Skin of body (tissue), 1 donor: ENCODE measurements at regions not wholly inside any gene's neighbourhood (a gene's known extent, or its start where the extent isn't known, plus 50 kb on each side); places are given as distances from the start of the nearest gene placed in this dataset.

ENCODE experiments used
- DNase-seq: peaks from one replicate; lab custom pipeline; 2025; lab: John Stamatoyannopoulos, UW

DNA sequence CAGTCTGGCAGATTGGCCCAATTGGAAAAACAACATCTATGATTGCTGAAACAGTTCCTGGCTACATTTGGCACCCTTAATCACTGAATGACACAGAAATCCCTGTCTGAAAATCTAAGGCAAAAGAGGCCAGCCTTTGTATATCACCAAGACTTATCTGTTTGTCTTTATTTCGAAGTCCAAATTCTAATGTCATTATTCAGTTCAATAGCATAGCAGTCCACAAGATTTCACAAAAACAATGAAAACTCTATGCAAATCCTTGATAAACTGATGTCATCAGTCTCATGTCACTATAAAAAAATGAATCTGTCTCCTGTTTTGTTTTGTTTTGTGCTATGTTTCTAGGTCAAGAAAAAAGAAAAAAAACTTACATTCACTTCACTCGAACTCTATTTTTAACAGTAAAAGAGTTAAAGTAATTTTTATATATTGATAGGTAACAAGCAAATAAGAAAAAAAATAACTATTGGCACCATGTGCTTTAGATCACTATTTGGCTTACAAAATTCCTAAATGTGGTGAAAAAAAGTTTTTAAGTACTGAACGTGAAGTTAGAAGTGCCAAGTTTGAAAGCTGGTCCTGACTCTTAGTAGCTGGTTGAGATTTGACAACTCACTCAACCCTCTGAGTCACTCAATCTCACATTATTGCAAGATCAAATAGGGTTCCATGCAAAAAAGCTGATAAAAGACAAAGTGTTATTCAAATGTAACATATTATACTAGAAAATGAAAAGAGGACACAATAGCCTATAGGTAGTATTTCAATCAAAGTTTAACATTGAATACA lies 359.3 kb downstream of the IRS1 start:
- no peak for DNase-seq

DNA sequence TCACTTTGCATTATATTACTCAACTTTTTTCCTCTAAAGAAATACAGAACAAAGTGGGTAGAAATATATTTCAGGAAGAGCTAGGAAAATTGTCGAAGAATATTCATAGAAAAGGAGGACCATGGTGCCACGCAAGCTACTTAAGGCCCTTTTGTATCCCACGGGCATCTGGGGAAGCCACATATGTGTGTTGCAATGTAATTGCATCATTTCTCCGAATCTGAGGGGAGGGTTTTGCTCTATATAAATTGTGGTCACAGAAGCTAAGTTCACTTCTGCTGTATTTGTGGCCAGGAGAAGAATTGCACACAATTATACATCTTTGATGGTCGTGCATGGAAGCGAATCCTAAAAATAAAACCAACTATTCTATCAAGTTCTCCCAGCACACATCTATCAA lies 360.3 kb downstream of the IRS1 start:
- DNase-seq = no peak

- DNase-seq = peak; percentile 5
Measured at GRCh38 chr2:226435146-226435545, 364.5 kb downstream of the IRS1 start.

GRCh38 chr2:226434702-226435101 lies 364.9 kb downstream of the IRS1 start:
- DNase-seq = no peak

DNA sequence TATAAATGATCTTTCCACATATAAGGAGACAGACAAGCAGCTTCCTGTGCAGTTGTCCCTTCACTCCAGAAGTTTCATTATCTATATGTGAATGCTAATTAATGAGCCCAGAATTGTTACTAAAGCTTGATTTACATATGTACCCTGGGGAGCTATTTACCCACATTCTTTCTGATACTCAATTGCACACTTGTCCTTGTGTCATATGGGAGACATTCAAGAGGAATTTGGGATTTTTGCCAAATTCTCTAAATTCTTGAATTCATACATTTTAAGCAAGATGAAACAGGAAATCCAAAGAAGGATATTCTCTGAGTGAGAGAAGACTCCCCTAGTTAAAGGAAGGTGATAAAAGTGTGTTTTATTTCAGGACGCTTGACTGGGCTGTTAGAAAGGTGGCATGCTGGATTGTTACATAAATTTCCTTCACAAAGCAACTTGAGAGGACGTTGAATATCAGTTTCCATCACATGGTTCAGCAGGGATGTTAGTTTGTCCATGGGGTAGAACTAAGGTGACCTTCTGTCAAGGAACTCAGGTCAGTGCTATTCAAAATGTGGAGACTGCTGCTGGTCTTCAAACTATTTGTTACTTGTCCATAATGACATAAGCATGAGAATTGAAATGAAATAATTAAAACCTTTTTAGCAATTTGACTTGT lies 368.2 kb downstream of the IRS1 start:
- DNase-seq = peak; percentile 33

DNA sequence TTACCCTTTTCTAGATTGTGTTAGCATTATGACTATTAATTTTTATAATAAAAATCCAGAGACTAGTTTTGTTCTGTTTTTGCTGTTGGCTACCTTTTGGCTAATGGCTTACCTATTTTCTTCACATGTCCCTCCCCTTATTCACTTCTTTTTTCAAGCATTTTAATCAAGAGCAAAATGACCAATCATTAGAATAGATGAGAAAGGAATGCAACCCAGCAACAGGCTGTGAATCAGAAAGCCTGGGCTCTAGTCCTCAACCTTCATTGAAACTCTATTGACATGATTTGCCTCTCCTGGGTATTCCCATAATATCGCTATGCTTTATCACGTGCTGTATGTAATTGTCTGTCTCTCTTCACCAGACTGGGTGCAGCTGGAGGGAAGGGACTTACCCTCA lies 370.1 kb downstream of the IRS1 start:
- DNase-seq = no peak

DNA sequence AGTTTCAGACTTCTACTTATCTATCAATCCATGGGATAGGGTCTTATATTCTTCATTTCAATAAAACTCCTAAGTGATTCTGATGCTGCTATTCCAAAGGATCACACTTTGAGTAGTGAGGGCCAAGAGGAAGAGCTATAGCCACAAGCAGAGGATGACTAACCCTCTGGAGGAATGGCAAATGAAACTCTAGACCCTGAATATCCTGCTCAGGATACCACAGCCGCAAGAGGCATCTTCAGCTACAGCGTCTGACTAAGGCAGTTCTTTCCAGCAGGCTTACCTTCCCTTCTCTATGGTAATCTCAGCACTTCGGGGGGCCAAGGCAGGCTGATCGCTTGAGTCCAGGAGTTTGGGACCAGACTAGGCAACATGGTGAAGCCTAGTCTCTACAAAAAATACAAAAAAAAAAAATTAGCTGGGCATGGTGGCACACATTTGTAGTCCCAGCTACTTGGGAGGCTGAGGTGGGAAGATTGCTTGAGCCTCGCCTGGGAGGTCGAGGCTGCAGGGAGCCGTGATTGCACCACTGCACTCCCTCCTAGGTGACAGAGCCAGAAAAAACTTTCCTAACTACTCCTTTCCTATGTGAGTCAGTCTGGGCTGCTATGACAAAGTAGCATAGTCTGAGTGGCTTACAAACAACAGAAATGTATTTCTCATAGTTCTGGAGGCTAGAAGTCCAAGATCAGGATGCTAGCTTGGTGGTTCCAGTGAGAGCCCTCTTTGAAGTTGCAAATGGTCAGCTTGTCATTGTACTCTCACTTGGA lies 371.9 kb downstream of the IRS1 start:
- DNase-seq = no peak

DNA sequence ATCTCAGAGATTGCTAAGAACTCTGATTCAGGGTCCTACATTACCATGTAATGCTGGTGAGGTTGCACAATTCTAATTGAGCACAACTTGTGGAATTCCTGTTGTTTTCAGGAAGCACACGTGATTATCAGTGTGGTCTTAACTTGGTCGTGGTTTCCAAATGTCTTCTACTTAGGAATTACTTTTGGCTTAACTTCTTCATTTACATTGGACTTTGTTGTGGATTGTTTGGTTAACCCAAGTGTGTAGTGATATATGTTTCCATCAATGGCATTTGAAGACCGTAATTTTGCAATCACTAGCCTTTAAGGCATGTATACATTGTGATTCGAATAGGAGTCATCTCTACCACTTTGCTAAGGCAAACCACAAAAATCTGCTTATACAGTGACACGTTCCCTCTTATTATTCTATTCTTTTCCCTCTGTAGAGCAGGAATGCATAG lies 373.3 kb downstream of the IRS1 start:
- DNase-seq = no peak

GRCh38 chr2:226424971-226425370 lies 374.6 kb downstream of the IRS1 start:
- DNase-seq = no peak

DNA sequence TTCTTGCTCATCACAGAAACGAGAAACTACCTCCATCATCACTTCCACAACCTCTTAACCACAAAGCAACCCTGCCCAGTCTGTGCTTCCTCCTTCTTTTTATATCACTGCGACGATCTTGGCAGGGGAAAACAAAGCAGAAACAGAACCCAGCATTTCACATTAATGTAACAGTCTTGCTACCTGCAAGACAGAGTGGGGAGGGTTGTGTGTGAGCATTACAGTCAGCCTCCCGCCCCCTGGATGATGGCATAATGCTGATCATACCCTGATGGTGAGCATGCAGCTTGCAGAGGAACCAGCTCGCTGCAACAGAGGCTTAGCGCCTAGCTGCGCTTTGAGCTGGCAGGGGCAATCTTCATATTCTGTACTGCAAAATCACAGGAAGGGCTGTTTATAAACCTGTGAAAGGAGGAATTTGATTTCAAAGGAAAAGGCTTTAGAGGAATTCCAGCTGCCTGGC lies 376.1 kb downstream of the IRS1 start:
- DNase-seq = no peak

DNA sequence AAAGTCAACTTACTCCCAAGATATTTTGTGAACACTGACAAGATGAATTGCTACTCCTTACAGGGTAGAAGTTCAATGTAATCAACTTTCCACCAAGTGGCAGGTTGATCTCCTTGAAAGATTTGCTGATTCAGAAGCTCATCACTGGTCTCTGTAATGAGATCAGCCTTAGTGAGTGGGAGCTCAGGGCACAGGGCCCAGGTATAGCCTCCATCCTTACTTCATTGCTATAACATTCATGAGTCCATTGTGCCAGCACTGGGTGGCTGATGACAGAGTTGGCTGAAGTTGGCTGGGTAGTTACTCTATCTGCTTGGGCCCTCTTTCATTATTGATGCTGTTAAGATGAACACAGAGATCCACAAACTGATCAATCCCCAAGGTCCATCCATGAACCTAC lies 379.0 kb downstream of the IRS1 start:
- no peak for DNase-seq

DNA sequence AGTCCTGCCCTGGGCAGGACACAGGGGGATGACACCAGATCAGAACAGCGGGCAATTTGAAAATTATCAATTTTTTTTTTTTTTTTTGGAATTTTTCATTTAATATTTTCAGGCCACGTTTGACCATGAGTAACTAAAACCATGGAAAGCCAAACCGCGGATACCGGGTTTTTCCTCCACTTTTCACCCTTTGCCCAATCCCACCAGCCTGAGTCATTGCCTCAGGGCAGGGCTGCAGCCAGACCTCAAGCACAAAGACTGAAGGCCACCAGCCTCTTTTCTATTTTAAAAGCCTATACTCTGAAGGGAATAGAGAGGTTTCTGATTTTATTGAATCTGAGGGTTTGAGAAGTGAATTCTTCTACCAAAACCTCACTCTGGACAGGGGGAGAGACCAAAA lies 381.1 kb downstream of the IRS1 start:
- no peak for DNase-seq

DNA sequence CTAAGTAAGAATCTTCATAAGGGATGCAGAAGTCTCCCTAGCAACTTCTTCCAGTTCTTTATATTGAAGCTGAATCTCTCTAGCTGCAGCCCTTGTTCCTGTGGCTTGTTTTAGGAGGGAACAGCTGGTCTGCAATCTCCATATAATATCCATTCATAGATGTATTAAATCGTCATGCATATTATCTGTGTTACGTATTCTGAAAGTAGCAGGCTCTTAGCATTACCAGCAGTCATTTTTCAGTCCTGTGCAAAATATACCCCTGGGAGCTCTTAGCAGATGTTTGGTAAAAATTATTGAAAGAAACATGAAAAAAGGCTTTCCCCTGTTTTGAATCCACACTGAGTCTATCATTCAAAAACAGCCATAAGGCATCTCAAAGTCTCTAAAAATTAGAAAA lies 385.3 kb downstream of the IRS1 start:
- peak; percentile 94 for DNase-seq

GRCh38 chr2:226413498-226414130 lies 386.0 kb downstream of the IRS1 start:
- peak; percentile 40 for DNase-seq

DNA sequence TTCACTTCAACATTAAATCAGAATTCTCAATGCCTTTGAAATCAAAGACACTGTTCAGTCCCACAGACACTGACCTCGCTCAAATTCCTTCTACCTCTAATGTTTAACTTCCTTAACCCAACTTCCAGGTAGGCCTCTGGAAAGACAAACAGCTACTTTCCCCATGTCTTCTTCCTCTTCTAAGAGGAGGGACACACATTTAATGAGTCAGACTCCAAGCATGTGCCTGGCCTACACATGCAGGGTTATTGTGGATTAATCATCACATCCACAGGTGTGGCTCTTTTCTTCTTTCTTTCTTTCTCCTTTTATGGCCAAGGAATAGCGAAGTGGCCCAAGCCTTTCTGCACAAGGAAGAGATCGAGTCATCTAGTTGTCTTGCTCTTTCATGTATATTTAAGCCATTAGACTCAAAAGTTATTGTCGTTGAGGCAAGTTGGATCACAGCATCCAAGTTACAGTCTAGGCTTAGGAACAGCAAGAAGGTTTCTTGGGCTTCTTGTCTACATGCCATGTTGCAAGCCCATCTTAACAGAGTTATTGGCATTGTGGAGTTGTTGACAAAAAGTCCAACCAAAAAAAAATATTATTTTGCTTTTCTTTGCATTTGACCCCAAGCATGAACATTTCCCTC lies 387.8 kb downstream of the IRS1 start:
- no peak for DNase-seq

DNA sequence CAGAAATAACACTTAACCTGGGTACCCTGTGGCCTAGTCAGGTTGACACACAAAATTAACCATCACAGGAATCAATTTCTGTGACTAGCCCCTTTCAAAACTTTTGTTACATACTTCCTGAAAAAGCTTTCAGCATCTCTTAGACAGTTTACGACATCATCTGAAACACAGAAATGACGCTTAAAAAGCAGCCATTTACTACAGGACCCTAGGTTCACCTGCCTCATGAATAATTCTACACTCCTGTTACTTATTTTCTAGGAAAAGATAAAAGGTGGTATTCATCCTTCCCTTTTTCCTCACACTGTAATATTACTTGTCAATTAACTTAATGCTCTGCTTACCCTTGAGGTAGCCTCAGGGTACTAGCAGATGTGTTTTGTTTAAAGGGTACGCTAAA lies 388.4 kb downstream of the IRS1 start:
- DNase-seq = no peak

- DNase-seq = peak; percentile 25
Measured at GRCh38 chr2:226410247-226410835, 389.3 kb downstream of the IRS1 start.

GRCh38 chr2:226409134-226409533 lies 390.5 kb downstream of the IRS1 start:
- DNase-seq = no peak

DNA sequence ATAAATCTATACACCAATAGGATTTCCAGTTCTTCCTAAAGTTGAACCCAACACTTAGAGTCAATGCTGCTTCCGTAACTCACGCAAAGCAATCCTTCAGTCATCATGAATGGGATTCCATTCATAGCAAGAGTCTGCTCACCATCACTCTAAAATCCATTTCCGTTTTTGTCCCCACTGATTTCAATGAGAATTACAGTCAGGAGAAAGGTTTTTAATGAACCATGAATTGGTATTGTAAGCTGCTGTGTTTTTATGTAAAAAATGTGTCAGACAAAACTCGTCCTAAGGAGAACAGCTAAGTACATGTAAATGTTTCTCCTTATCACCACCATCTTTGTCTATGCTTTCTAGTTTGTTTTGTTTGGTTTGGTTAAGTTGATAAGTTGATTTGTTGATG lies 391.5 kb downstream of the IRS1 start:
- no peak for DNase-seq

- DNase-seq = no peak
Measured at GRCh38 chr2:226407135-226407534, 392.5 kb downstream of the IRS1 start.

- DNase-seq = no peak
Measured at GRCh38 chr2:226405465-226405864, 394.2 kb downstream of the IRS1 start.
